ENCODE measurements at regions not wholly inside any gene's neighbourhood (a gene's known extent, or its start where the extent isn't known, plus 50 kb on each side); places are given as distances from the start of the nearest gene placed in this dataset.
"Not testable (repeated sequence)": the region's sequence is repeated elsewhere in the genome, so short reads cannot be mapped to it uniquely, and the experiment has no call there.

- Mint-ChIP-seq H3K27ac (no peak overlapping the region), H3K36me3 (no peaks in the 10 kb centered on the region), H3K9me3 (peaks cover 11% of the 10 kb centered on the region), H3K4me3 (no peak overlapping the region), H3K4me1 (no peaks in the 10 kb centered on the region), H3K27me3 (ENCODE audit: low read depth) (no peaks in the 10 kb centered on the region)
- no peak for DNase-seq (ENCODE audit: low spot score in 2 of 2, unreplicated experiment in 2 of 2)
- TF ChIP-seq CTCF (IDR thresholded peaks at IDR 0.05; ENCODE audit: unreplicated experiment): no peak
These were observed 115.2 kb upstream of the ST8SIA4 start for GRCh38 chr5:101018299-101018698.

GRCh38 chr5:101012880-101013279 is 109.8 kb upstream of the ST8SIA4 start:
- no peaks in the 10 kb centered on the region for H3K27me3 Mint-ChIP-seq (ENCODE audit: low read depth)
- no peaks in the 10 kb centered on the region for H3K36me3 Mint-ChIP-seq
- no peak overlapping the region for H3K4me3 Mint-ChIP-seq
- DNase-seq (ENCODE audit: low spot score in 2 of 2, unreplicated experiment in 2 of 2): no peak
- no peak overlapping the region for H3K27ac Mint-ChIP-seq
- H3K4me1 Mint-ChIP-seq: peaks cover 2% of the 10 kb centered on the region
- no peak for TF ChIP-seq CTCF (IDR thresholded peaks at IDR 0.05; ENCODE audit: unreplicated experiment)
- H3K9me3 Mint-ChIP-seq: peaks cover 11% of the 10 kb centered on the region

GRCh38 chr5:101009758-101010519 is 106.9 kb upstream of the ST8SIA4 start:
- TF ChIP-seq CTCF (IDR thresholded peaks at IDR 0.05; ENCODE audit: unreplicated experiment): no peak
- H3K27me3 Mint-ChIP-seq (ENCODE audit: low read depth): no peaks in the 10 kb centered on the region
- H3K27ac Mint-ChIP-seq: no peak overlapping the region
- peaks cover 8% of the 10 kb centered on the region for H3K9me3 Mint-ChIP-seq
- peaks cover 2% of the 10 kb centered on the region for H3K4me1 Mint-ChIP-seq
- H3K36me3 Mint-ChIP-seq: peaks cover 3% of the 10 kb centered on the region
- no peak overlapping the region for H3K4me3 Mint-ChIP-seq
- DNase-seq (ENCODE audit: low spot score in 2 of 2, unreplicated experiment in 2 of 2): no peak

DNA sequence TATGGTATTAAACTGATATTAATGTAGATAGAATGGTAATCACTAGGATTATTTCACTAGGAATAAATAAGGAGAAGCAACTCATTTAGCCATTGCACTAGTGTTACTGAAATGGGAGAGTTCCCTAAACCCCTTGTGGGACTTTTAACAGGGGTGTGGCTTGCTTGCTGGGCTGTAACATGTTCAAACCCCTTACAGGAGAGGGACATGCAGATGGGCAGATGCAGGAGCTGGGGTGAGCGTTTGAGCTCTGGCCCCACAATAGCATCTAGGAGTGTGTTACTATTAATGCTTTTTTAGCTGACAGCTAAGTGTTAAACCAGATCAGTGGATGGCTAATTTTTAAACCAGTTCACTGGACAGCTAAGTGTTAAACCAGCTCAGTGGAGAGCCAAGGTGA is 89.3 kb upstream of the ST8SIA4 start:
- no peak overlapping the region for H3K4me3 Mint-ChIP-seq

DNA sequence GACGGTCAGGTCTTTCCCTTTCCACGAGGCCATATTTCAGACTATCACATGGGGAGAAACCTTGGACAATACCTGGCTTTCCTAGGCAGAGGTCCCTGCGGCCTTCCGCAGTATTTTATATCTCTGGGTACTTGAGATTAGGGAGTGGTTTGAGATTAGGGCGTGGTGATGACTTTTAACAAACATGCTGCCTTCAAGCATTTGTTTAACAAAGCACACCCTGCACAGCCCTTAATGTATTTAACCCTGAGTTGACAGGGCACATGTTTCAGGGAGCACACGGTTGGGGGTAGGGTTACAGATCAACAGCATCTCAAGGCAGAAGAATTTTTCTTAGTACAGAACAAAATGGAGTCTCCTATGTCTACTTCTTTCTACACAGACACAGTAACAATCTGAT is 80.5 kb upstream of the ST8SIA4 start:
- not testable (repeated sequence) for H3K4me1 Mint-ChIP-seq; H3K27me3 Mint-ChIP-seq (ENCODE audit: low read depth); H3K36me3 Mint-ChIP-seq; H3K4me3 Mint-ChIP-seq; H3K27ac Mint-ChIP-seq; DNase-seq (ENCODE audit: low spot score in 2 of 2, unreplicated experiment in 2 of 2); H3K9me3 Mint-ChIP-seq

More for the DNA sequence above, 89.3 kb upstream of the ST8SIA4 start:
- no peak for DNase-seq (ENCODE audit: low spot score in 2 of 2, unreplicated experiment in 2 of 2)
- H3K27me3 Mint-ChIP-seq (ENCODE audit: low read depth): peaks cover 2% of the 10 kb centered on the region
- TF ChIP-seq CTCF (IDR thresholded peaks at IDR 0.05; ENCODE audit: unreplicated experiment): no peak
- H3K27ac Mint-ChIP-seq: no peak overlapping the region
- H3K4me1 Mint-ChIP-seq: no peaks in the 10 kb centered on the region
- peaks cover 7% of the 10 kb centered on the region for H3K9me3 Mint-ChIP-seq
- no peaks in the 10 kb centered on the region for H3K36me3 Mint-ChIP-seq

GRCh38 chr5:100974082-100974481 is 71.0 kb upstream of the ST8SIA4 start:
- peaks cover 7% of the 10 kb centered on the region for H3K9me3 Mint-ChIP-seq
- H3K36me3 Mint-ChIP-seq: no peaks in the 10 kb centered on the region
- H3K4me3 Mint-ChIP-seq: no peak overlapping the region
- H3K27ac Mint-ChIP-seq: no peak overlapping the region
- DNase-seq (ENCODE audit: low spot score in 2 of 2, unreplicated experiment in 2 of 2): no peak
- no peaks in the 10 kb centered on the region for H3K4me1 Mint-ChIP-seq
- peaks cover 5% of the 10 kb centered on the region for H3K27me3 Mint-ChIP-seq (ENCODE audit: low read depth)
- TF ChIP-seq CTCF (IDR thresholded peaks at IDR 0.05; ENCODE audit: unreplicated experiment): no peak

All from mesothelial cell of epicardium (in vitro differentiated cells).